Cardiac muscle cell (in vitro differentiated cells and primary cell): ENCODE measurements at regions not wholly inside any gene's neighbourhood (a gene's known extent, or its start where the extent isn't known, plus 50 kb on each side); places are given as distances from the start of the nearest gene placed in this dataset.

Experiments used
- DNase-seq, 2 donors: peaks; one replicate each; pipeline versions ENCODE4 v3.0.0 to v3.0.0-alpha.2; 2010 to 2017; ENCODE audit warnings: low read depth in 1 of 2, low spot score in 1 of 2
- H3K27ac ChIP-seq: fragments of 200-600 bp; sonication (generic); 2 replicates; pipeline ENCODE4 v1.5.1; 2016
- H3K27me3 ChIP-seq: fragments of 200-600 bp; sonication (generic); 2 replicates; pipeline ENCODE4 v1.6.0; 2016; ENCODE audit warnings: control low read depth
- H3K36me3 ChIP-seq: fragments of 200-600 bp; sonication (generic); 2 replicates; pipeline ENCODE4 v1.5.1; 2016; ENCODE audit warnings: control low read depth
- H3K4me1 ChIP-seq: fragments of 200-600 bp; sonication (generic); 2 replicates; pipeline ENCODE4 v1.8.1; 2017; ENCODE audit warnings: low read depth, mild to moderate bottlenecking, mixed run types
- H3K4me3 ChIP-seq: fragments of 200-600 bp; sonication (generic); 2 replicates; pipeline ENCODE4 v1.5.1; 2016; ENCODE audit warnings: mild to moderate bottlenecking
- H3K9me3 ChIP-seq: fragments of 200-600 bp; sonication (generic); 2 replicates; pipeline ENCODE4 v1.5.1; 2017; ENCODE audit warnings: low read depth, mild to moderate bottlenecking, control low read depth
- TF ChIP-seq, protein P1 (sequence below): IDR thresholded peaks from 2 replicates; pipeline ENCODE4 v1.5.1; 2012; ENCODE audit warnings: low read depth, mild to moderate bottlenecking, low read length

DNA sequence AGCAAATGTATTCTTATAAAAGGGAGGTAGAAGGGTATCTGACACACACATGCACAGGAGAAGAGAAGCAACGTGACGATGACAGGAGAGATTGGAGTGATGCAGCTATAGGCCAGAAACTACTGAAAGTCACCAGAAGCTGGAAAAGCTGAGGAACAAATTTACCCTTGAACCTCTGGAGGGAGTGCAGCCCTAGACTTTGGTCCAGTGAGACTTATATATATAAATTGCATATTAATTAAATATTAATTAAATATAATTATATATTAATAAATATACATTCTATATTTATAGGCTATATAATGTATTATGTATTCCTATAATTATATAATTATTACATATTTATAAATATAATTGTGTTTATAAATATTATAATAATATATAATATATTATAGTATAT lies 96.5 kb upstream of the LMCD1 start:
- H3K4me3 ChIP-seq, result no peak overlapping the region
- no peak overlapping the region for H3K27ac ChIP-seq
- no peaks in the 10 kb centered on the region for H3K27me3 ChIP-seq
- TF ChIP-seq, protein P1, sequence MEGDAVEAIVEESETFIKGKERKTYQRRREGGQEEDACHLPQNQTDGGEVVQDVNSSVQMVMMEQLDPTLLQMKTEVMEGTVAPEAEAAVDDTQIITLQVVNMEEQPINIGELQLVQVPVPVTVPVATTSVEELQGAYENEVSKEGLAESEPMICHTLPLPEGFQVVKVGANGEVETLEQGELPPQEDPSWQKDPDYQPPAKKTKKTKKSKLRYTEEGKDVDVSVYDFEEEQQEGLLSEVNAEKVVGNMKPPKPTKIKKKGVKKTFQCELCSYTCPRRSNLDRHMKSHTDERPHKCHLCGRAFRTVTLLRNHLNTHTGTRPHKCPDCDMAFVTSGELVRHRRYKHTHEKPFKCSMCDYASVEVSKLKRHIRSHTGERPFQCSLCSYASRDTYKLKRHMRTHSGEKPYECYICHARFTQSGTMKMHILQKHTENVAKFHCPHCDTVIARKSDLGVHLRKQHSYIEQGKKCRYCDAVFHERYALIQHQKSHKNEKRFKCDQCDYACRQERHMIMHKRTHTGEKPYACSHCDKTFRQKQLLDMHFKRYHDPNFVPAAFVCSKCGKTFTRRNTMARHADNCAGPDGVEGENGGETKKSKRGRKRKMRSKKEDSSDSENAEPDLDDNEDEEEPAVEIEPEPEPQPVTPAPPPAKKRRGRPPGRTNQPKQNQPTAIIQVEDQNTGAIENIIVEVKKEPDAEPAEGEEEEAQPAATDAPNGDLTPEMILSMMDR, result no peak
- H3K4me1 ChIP-seq, result peaks cover 5% of the 10 kb centered on the region
- H3K36me3 ChIP-seq, result no peaks in the 10 kb centered on the region
- no peaks in the 10 kb centered on the region for H3K9me3 ChIP-seq
- no peak for DNase-seq

DNA sequence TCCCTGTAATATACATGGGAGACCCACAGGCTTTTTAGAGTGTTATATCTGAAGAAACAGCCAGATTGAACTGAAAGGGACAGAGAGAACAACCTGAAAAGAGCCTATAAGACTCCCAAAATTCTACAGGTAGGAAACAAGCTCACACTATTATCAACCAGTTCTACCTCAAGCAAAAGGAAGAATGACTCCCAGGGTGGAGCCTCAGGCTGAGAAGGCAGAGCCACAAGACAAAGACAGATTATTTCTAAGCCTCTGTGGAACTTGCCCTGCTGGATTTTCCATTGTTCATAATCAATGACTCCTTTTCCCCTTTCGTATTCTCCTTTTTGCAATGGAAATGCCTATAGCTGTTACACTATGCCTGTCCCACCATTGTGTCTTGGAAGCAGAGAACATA lies 95.1 kb upstream of the LMCD1 start:
- no peak for DNase-seq
- H3K27ac ChIP-seq, result no peak overlapping the region
- H3K36me3 ChIP-seq, result no peaks in the 10 kb centered on the region
- H3K4me1 ChIP-seq, result peaks cover 3% of the 10 kb centered on the region
- no peaks in the 10 kb centered on the region for H3K9me3 ChIP-seq
- TF ChIP-seq, protein P1, result no peak
- no peak overlapping the region for H3K4me3 ChIP-seq
- no peaks in the 10 kb centered on the region for H3K27me3 ChIP-seq

DNA sequence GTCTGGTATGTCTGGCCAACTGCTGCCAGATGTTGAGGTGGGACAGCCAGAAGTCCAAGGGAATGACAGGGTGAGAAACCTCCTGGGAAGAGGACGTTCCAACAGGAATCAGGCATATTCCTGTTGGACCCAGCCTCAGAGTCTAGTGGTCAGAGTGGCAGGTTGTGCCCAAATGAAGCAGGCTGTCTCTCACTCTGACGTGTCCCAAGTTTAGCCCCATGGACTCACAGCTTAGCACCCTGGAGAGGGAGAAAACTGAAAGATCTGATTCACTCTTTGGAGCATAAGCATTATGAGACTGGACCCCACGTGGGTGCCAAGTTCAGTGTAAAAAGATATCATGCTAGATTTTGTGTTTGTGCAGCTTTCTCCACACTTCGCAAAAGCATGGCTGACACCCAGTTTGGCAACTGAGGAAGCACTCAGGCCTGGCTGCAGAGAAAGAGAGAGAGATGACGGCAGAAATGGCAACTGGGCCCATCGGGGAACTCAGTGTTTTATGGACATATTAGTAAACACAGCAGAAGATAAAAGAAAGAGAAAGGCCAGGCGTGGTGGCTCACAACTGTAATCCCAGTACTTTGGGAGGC lies 88.2 kb upstream of the LMCD1 start:
- Histone ChIP-seq H3K4me3 (no peak overlapping the region), H3K9me3 (no peaks in the 10 kb centered on the region), H3K4me1 (no peaks in the 10 kb centered on the region), H3K27ac (no peak overlapping the region), H3K36me3 (no peaks in the 10 kb centered on the region), H3K27me3 (no peaks in the 10 kb centered on the region)
- DNase-seq, result no peak
- TF ChIP-seq, protein P1, result no peak

DNA sequence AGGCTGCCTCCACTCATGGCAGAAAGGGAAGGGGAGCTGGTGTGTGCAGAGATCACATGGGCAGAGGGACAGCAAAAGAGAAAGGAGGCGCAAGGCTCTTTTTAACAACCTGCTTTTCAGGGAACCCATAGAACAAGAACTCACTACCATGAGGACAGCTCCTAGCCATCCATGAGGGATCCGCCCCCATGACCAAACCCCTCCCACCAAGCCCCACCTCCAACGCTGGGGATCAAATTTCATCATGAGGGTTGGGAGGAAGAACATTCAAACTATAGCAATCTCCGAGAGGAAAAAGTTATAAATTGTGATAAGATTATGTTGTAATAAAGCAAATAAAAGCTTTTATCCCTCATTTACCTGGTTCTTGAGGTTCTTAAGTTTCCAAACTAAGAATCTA lies 84.7 kb upstream of the LMCD1 start:
- peak; percentile 10 to 19 for DNase-seq
- no peaks in the 10 kb centered on the region for H3K4me1 ChIP-seq
- no peaks in the 10 kb centered on the region for H3K36me3 ChIP-seq
- no peak overlapping the region for H3K27ac ChIP-seq
- no peaks in the 10 kb centered on the region for H3K27me3 ChIP-seq
- TF ChIP-seq, protein P1, result no peak
- no peaks in the 10 kb centered on the region for H3K9me3 ChIP-seq
- H3K4me3 ChIP-seq, result no peak overlapping the region

DNA sequence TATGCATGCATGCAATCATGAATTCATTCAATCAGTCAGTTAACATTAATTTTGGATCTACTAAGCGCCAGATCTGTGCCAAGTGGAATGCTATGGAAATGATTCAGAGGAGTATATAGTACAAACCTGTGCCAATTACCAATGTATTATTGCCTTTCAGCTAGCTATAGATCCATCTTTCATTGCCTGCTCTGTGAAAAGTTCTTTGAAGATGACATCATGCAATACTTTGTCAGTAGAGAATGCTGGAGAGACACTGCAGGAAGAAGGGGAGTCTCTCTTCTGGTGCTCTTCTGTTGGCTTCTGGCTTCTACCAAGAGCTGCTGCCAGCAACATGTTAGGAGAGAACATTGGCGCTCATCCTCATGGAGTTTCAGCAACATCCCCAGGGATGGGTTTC lies 81.0 kb upstream of the LMCD1 start:
- Histone ChIP-seq H3K9me3 (no peaks in the 10 kb centered on the region), H3K27me3 (no peaks in the 10 kb centered on the region), H3K27ac (no peak overlapping the region), H3K36me3 (no peaks in the 10 kb centered on the region), H3K4me1 (no peaks in the 10 kb centered on the region), H3K4me3 (no peak overlapping the region)
- no peak for DNase-seq
- TF ChIP-seq, protein P1, result no peak

DNA sequence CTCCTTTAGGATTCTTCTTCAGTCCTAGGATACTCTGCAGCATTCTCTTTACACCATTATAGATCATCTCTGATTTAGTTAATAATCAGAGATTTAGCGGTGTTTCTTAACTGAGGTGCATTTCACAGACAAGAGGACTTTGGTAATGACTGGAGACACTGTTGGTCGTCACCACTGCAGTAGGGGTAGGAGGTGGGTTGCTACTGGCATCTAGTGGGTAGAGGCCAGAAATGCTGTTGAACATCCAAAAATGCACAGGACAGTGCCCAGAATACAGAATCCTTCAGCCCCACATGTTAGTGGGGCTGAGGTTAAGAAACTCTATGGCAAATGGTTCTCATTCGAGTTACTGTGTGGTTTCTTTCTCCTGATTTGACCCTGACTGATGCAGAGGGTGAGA lies 80.4 kb upstream of the LMCD1 start:
- H3K9me3 ChIP-seq, result no peaks in the 10 kb centered on the region
- no peaks in the 10 kb centered on the region for H3K36me3 ChIP-seq
- no peaks in the 10 kb centered on the region for H3K27me3 ChIP-seq
- no peak overlapping the region for H3K4me3 ChIP-seq
- TF ChIP-seq, protein P1, result peak; percentile 26
- H3K4me1 ChIP-seq, result no peaks in the 10 kb centered on the region
- no peak for DNase-seq
- no peak overlapping the region for H3K27ac ChIP-seq
